ENCODE measurements at regions not wholly inside any gene's neighbourhood (a gene's known extent, or its start where the extent isn't known, plus 50 kb on each side); places are given as distances from the start of the nearest gene placed in this dataset.

GRCh38 chr2:205885492-205886099 lies 200.4 kb downstream of the INO80D start (continued):
- TF ChIP-seq, protein P1, sequence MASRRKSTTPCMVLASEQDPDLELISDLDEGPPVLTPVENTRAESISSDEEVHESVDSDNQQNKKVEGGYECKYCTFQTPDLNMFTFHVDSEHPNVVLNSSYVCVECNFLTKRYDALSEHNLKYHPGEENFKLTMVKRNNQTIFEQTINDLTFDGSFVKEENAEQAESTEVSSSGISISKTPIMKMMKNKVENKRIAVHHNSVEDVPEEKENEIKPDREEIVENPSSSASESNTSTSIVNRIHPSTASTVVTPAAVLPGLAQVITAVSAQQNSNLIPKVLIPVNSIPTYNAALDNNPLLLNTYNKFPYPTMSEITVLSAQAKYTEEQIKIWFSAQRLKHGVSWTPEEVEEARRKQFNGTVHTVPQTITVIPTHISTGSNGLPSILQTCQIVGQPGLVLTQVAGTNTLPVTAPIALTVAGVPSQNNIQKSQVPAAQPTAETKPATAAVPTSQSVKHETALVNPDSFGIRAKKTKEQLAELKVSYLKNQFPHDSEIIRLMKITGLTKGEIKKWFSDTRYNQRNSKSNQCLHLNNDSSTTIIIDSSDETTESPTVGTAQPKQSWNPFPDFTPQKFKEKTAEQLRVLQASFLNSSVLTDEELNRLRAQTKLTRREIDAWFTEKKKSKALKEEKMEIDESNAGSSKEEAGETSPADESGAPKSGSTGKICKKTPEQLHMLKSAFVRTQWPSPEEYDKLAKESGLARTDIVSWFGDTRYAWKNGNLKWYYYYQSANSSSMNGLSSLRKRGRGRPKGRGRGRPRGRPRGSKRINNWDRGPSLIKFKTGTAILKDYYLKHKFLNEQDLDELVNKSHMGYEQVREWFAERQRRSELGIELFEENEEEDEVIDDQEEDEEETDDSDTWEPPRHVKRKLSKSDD (CRISPR knock-in tag; IDR thresholded peaks at IDR 0.05; ENCODE audit: low read depth): peak; percentile 35; the same call in 1 of the 2 replicates
- TF ChIP-seq, protein P2, sequence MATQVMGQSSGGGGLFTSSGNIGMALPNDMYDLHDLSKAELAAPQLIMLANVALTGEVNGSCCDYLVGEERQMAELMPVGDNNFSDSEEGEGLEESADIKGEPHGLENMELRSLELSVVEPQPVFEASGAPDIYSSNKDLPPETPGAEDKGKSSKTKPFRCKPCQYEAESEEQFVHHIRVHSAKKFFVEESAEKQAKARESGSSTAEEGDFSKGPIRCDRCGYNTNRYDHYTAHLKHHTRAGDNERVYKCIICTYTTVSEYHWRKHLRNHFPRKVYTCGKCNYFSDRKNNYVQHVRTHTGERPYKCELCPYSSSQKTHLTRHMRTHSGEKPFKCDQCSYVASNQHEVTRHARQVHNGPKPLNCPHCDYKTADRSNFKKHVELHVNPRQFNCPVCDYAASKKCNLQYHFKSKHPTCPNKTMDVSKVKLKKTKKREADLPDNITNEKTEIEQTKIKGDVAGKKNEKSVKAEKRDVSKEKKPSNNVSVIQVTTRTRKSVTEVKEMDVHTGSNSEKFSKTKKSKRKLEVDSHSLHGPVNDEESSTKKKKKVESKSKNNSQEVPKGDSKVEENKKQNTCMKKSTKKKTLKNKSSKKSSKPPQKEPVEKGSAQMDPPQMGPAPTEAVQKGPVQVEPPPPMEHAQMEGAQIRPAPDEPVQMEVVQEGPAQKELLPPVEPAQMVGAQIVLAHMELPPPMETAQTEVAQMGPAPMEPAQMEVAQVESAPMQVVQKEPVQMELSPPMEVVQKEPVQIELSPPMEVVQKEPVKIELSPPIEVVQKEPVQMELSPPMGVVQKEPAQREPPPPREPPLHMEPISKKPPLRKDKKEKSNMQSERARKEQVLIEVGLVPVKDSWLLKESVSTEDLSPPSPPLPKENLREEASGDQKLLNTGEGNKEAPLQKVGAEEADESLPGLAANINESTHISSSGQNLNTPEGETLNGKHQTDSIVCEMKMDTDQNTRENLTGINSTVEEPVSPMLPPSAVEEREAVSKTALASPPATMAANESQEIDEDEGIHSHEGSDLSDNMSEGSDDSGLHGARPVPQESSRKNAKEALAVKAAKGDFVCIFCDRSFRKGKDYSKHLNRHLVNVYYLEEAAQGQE (IDR thresholded peaks at IDR 0.05; ENCODE audit: borderline replicate concordance in 1 of 2, low read depth in 1 of 2, low read length in 2 of 2): no peak
- no peak for TF ChIP-seq IKZF1 (IDR thresholded peaks at IDR 0.05)

DNA sequence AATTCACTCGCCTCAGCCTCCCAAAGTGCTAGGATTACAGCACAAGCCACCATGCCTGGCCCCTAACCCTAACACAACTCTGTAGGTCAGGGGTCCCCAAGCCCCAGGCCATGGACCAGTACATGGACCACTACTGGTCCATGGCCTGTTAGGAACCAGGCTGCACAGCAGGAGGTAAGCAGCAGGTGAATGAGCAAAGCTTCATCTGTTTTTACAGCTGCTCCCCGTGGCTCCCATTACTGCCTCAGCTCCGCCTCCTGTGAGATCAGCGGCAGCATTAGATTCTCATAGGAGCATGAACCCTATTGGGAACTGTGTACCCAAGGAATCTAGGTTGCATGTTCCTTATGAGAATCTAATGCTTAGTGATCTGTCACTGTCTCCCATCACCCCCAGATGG lies 201.7 kb downstream of the NRP2 start:
- no peak overlapping the region for H3K9ac ChIP-seq (ENCODE audit: insufficient read depth, low read depth, low read length)
- in situ Hi-C loops (cut with HindIII; ENCODE audit: extremely low pct_ligation_motif_present, low pct_unique_long_range_greater_than_20kb) (loop anchor here (25.0 kb wide), 1 partner anchor 1547 kb away; no protein-coding TSS in a partner anchor), intact Hi-C loops (cut with micrococcal nuclease; ENCODE audit: unreplicated experiment) (loop anchor here (2.0 to 5.0 kb wide), 2 partner anchors 117 to 1622 kb away; no protein-coding TSS in a partner anchor)
- H4K20me1 ChIP-seq (ENCODE audit: insufficient read depth, low read length): no peaks in the 10 kb centered on the region
- no peaks in the 10 kb centered on the region for H3K36me3 ChIP-seq (replicated peaks in 1 of 2; ENCODE audit: control insufficient read depth in 1 of 2, insufficient read depth in 2 of 2, low read length in 2 of 2)
- ATAC-seq (no peak), DNase-seq (ENCODE audit: low spot score) (no peak), FAIRE-seq (no peak)
- WGBS (ENCODE audit: low lambda C conversion rate): 51% methylated on average over 4 of the region's 4 CpGs
- H3K27ac ChIP-seq (ENCODE audit: extremely low read length, insufficient read depth, low read length): no peak overlapping the region
- ChIA-PET CTCF (ENCODE audit: low intra/inter-chr PET ratio, low total read pairs) (interaction anchor here (2.2 kb wide), 1 partner anchor 42 kb away, joined by 13 read pairs; no protein-coding TSS in a partner anchor), POLR2A (no interaction called here)
- H3K79me2 ChIP-seq (ENCODE audit: insufficient read depth, low read length): no peaks in the 10 kb centered on the region
- no peaks in the 10 kb centered on the region for H3K4me1 ChIP-seq (ENCODE audit: insufficient read depth, low read length)
- no peak overlapping the region for H2AFZ ChIP-seq (ENCODE audit: low read length)
- H3K4me3 ChIP-seq (replicated peaks in 1 of 3; ENCODE audit: insufficient read depth in 1 of 3, low read depth in 2 of 3, low read length in 3 of 3): no peak overlapping the region
- BruUV-seq (replicated peaks): no TSS peak
- H3K4me2 ChIP-seq (ENCODE audit: low read depth, low read length): no peak overlapping the region
- peaks cover 0 to 8% of the 10 kb centered on the region in 2 experiments; a peak in 1 of 5 replicates for H3K27me3 ChIP-seq (ENCODE audit: control insufficient read depth in 1 of 2, insufficient read depth in 2 of 2, low read length in 2 of 2)
- no peaks in the 10 kb centered on the region for H3K9me3 ChIP-seq (ENCODE audit: low read length)
- TF ChIP-seq MAZ (IDR thresholded peaks at IDR 0.05; ENCODE audit: borderline replicate concordance, low read depth, low read length) (no peak), MAZ (CRISPR knock-in tag; IDR thresholded peaks at IDR 0.05; ENCODE audit: low read depth) (no peak), TSC22D2 (CRISPR knock-in tag; IDR thresholded peaks at IDR 0.05; ENCODE audit: borderline replicate concordance) (no peak), GTF2F1 (IDR thresholded peaks at IDR 0.05; ENCODE audit: low read length) (no peak), ZNF780A (CRISPR knock-in tag; IDR thresholded peaks at IDR 0.05) (no peak), SMYD3 (CRISPR knock-in tag; IDR thresholded peaks at IDR 0.05) (no peak), SYNCRIP (IDR thresholded peaks at IDR 0.05; ENCODE audit: insufficient read depth, low read depth, low read length) (no peak), FOXJ3 (CRISPR knock-in tag; IDR thresholded peaks at IDR 0.05; ENCODE audit: borderline replicate concordance) (no peak)
- TF ChIP-seq, protein P3, sequence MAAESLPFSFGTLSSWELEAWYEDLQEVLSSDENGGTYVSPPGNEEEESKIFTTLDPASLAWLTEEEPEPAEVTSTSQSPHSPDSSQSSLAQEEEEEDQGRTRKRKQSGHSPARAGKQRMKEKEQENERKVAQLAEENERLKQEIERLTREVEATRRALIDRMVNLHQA (CRISPR knock-in tag; IDR thresholded peaks at IDR 0.05): no peak
- TF ChIP-seq, protein P4, sequence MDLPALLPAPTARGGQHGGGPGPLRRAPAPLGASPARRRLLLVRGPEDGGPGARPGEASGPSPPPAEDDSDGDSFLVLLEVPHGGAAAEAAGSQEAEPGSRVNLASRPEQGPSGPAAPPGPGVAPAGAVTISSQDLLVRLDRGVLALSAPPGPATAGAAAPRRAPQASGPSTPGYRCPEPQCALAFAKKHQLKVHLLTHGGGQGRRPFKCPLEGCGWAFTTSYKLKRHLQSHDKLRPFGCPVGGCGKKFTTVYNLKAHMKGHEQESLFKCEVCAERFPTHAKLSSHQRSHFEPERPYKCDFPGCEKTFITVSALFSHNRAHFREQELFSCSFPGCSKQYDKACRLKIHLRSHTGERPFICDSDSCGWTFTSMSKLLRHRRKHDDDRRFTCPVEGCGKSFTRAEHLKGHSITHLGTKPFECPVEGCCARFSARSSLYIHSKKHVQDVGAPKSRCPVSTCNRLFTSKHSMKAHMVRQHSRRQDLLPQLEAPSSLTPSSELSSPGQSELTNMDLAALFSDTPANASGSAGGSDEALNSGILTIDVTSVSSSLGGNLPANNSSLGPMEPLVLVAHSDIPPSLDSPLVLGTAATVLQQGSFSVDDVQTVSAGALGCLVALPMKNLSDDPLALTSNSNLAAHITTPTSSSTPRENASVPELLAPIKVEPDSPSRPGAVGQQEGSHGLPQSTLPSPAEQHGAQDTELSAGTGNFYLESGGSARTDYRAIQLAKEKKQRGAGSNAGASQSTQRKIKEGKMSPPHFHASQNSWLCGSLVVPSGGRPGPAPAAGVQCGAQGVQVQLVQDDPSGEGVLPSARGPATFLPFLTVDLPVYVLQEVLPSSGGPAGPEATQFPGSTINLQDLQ (CRISPR knock-in tag; IDR thresholded peaks at IDR 0.05): no peak

Data from HepG2 (cell line).